DMS153 (cell line): ENCODE measurements at regions not wholly inside any gene's neighbourhood (a gene's known extent, or its start where the extent isn't known, plus 50 kb on each side); places are given as distances from the start of the nearest gene placed in this dataset.
A peak's percentile ranks its signal among the peaks of the same experiment; 100 is the strongest.

Experiments
- DNase-seq: peaks from one replicate; lab custom pipeline; 2025; lab: John Stamatoyannopoulos, UW

DNA sequence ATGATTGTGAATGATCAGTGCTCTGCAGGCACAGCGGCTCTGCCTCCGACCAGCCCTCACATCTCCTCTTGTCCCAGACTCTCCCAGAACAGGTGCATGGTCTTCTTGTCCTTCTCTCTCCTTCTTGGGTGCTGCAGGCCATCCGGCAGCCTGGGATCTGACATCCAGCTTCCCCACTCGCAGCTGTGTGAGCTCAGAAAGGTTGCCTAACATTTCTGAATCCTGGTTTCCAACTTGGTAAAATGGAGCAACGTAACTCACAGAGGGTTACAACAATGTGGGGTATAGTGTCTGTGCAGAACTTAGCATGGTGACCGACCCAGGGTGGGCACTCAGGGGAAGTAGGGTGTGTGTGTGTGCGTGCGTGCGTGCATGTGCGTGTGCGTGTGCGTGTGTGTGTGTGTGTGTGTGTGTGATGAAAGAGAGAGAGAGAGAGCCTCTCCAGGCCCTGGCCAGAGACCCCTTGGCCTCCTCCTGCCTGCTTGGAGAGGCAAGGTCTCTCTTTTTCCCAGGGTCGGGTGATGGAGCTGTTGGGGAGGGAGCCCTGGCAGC, 110.1 kb downstream of the SNX5 start:
- no peak for DNase-seq

GRCh38 chr20:17857639-17858449, 110.8 kb downstream of the SNX5 start:
- DNase-seq, result no peak

DNA sequence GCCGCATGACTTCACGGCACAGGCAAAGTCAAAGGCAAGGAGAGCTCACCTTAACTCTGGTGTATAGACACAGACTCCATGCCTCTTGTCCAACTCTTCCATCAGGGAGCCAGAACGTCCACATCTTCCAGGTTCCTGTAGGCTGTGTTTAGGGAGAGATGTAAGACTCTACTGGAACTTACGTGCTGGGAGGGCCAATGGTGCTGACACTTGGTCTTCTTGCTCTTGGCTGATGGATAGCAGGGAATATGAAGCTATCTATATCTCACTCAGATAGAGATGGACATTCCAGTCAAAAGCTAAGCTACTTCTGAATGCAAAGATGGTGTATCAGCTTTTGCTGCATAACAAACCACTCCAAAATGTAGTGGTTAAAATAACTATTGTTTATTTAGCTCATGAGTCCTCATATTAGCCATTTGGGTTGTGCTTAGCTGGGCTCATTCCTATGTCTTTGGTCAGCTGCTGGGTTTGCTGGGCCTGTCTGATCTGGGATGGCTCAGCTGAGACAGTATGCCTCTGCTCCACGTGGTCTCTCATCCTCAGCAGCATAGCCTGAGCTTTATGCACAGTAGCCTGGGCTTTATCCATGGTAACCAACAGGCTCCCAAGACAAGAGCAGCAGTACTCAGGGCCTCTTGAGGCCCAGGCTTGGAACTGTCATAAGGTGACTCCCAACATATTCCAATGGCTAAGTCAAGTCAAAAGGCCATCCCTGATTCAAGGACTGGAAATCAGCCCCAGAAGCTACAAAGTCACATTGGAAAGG, 111.6 kb downstream of the SNX5 start:
- DNase-seq, result no peak

DNA sequence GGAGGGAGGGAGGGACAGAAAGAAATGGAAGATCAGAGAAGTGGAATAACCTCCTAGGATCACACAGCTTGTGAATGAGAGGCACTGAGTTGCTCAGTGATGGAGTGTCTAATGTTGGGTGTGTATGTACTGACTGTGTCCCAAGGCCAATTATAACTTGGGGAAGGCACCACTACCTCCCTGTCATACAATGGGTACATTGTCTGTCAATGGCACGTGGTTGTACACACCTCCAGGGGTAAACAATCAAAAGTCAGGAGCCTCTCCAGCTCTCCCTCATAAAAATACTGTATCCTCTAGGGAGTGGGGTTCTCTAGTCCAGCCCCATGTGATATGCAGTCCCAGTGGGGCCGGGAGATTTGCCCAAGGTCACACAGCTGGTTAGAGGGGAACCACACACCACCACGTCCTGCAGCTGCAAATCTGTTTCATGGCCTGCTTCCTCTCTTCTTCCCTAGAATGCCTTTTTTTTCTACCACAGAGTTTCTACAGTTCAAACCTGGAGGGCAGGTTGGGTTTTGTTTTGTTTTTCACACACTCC, 112.5 kb downstream of the SNX5 start:
- DNase-seq, result peak; percentile 84

DNA sequence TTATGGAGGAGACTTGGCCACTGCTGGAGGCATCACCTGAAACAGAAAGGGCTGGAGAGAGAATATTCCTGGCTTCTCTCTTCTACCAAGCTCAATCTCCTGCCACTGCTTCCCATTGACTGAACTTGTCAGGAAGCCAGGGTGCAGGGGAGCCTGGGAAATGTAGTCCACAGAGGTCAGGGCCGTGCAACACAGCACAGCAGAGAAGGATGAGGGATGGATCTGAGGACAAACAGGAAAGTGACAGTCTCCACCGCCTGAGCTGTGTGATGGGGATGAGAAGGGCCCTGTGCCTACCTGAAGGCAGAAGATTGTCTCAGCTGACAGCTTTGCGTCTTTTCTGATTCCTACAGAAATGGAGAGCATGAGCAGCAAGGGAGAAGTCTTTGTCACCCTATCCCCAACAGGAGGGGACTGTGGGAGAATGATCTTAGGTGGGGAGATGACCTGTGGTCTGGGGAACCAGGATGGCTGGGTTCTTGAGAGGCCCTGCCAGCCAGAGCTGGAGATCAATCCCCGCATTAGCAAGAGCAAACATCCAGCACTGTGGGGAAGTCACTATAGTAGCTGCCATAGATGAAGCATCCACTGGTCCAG, 114.2 kb downstream of the SNX5 start:
- DNase-seq, result peak; percentile 27

- no peak for DNase-seq
These were observed 116.3 kb downstream of the SNX5 start for GRCh38 chr20:17852323-17852722.

DNA sequence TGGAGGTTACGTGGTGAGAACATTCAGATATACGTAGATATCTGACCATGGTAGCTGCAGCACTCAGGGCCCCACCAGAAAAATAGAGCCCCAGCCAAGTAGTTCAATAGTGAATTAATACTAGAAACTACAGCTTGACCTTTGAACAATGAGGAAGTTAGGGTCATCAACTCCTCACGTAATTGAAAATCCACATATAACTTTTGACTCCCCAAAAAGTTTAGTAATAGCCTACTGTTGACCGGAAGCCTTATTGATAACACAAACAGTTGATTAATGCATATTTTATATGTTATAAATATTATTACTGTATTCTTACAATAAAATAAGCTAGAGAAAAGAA, 117.9 kb downstream of the SNX5 start:
- DNase-seq, result no peak

DNA sequence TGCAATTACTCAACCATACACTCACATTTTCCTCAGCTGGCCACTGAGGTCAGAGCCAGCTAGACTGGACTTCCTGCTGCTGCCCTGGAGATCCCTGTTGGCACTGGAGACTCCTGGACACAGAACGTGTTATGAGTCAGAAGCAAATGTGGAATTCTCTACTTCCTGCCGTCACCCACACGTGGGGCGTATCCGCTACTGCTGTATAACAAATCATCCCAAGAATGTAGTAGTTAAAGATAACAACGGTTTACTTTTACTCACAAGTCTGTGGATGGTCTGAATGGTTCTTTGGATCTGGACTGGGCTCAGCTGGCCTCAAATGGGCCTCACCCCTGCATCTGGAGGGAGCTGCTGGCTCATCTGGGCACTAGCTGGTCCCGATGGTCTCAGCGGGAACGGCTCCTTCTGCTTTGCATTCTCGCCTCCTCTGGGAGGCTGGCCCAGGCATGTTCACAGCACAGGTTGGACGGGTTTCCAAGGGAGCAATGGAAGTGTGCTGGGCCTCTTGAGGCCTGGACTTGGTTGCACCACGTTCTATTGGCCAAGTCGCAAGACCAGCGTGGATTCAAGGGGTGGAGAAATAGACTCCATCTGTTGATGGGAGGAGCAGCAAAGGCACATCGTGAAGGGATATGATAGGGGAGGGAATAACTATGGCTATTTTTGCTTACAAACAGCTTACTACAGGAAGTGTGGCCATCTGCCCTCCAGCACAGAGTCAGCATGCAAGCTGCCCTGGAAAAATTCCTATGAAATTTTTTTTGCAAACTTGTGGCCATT, 118.5 kb downstream of the SNX5 start:
- DNase-seq, result no peak

DNA sequence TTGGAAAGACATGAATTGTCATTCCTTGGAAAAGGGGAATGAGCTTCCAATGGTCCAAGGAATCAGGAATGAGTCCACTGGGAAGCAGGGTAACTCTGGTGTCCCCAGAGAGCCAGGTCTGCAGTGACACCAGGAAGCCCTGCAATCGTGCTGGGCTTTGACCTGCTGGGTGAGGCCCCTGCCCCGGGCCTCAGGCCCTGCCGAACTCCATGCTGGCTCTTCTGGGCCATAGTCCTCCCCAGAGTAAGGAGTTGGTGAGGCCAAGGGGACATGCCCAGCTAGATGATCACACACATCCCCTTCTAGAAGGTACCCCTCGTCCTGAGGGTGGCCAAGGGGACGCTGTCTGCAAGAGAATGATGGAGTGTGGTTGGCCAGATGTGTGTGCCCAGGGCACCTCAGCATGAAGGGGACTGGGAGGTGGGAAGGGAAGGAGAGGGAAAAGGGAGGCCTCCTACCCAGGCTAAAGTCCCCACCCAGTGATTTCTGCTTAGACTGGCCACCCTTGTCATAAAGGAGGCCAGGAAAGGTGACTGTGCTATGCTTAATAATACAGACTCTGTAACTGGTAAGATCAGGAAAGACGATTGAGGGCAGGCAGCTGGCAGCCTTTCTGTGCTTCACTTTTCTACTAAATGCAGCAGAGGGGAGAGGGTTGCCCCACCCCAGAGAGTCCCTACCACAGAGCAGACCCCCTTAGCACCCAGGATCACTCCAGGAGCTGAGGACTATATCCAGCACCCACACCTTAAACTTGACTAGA, 119.3 kb downstream of the SNX5 start:
- no peak for DNase-seq

DNA sequence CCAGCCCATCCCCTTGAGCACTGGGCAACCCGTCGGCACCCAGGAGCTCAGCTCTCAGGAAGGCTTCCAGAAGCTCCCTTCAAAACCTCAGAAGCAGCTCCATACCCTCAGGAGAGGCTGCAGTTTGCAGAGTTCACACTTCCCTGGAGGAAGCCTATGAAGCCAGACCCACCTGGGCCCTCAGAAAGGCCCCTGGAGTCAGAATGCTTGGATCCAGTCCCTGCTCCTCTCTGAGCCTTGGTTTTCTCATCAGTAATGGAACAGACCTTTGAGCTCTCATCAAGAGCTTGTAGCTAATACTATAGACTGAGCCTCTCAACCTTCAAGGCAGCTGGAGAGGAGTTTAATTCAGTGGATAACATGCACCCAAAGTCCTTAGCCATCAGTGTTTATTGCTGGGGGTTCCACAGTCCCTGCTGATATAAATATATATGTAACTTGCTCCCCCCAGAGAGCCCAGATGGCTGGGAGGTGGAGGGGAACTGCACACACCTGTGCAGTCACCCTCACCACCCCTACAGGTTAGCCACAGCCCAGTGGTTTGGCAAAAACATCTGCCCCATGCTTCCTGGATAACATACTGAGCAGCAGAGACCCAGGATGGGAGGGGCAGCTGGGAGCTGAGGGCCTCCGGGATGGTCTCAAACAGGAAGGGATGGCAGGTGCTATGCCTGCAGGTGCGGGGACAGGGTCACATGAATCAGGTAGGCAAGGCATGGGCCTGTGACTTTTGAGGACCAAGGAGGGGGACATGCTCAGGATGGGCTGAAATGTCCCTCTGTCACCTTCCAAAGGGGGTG, 120.1 kb downstream of the SNX5 start:
- DNase-seq, result peak; percentile 29

GRCh38 chr20:17845701-17846475, 122.7 kb downstream of the SNX5 start:
- DNase-seq, result no peak

- no peak for DNase-seq
These were observed 123.9 kb downstream of the SNX5 start for GRCh38 chr20:17844549-17845298.

- DNase-seq, result no peak
These were observed 124.5 kb downstream of the SNX5 start for GRCh38 chr20:17844133-17844429.

DNA sequence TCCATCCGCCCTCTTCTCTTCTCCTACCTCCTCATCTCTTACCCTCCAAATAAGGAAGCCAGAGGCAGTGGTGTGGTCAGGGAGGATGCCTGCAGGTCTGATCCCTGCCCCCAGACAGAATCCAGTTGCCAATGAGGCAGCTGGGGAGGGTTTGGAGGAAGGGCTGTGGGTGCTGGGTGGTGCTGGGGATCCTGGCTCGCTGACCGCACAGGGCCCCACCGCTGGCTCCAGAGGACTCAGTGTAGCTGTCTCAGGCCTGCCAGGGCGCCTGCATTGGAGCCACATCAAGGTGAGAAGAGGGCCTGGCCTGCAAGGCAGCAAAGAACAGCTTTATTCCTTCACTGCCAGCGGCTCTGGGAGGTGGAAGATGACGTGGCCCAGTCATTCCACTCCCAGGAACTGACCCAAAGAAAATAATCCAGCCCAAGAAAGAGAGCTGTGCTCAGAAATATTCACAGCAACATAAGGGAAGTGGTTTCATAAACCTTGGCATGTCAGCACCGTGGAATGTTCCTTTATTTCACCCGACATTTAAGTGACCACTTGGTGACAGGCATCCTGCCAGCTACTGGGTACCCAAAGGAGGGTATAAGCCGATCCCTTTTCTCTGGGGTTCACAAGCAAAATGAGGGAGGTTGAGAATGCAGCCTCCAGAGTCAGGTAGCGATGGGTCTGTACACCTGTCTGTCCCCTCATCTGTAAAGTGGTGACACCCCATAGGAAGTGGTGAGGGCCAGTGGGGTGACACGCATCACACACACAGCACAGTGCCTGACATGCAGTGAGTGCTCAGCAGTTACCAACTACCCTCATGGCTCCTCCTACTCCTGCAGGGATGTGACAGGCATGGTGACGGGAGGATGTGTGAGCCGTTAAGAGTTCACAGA, 125.1 kb downstream of the SNX5 start:
- DNase-seq, result no peak

DNA sequence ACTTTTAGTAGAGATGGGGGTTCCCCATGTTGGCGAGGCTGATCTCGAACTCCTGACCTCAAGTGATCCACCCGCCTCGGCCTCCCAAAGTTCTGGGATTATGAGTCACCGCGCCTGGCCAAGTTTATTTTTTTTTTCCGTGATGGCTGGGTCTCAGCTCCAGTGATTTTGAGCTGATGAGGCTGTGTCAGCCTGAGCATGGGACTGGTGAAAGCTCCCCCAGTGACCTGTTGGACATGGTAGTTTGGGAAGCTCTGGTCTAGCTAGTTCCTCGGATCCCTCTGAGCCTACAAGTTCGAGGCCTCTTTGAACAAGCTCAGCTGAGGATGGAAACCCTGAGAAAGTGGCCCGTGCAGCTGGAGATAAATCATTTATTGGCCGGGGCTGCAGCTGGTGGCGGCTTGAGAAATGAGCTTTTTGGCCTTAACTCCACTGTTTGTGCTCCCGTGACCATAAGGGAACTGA, 126.8 kb downstream of the SNX5 start:
- DNase-seq, result no peak

- no peak for DNase-seq
These were observed 128.2 kb downstream of the SNX5 start for GRCh38 chr20:17840423-17840822.

DNA sequence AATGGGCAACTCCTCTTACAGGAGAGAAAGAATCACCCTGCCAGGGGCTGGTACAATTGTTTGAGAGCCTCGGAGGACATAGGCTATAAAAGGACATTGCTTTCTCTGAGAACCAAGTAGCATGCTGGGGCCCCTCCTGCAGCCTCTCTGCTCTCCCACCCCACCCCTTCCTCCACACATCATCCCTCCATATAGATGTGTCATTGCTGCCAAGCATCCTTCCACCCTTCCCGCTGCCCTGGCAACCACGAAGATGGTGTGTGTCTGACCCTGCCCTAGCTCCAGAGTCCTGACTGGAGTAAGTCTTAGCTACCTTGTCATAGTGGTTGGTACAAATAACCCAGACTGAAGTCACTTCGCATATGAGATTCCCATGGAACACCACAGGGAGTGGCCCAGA, 129.7 kb downstream of the SNX5 start:
- DNase-seq, result no peak

DNA sequence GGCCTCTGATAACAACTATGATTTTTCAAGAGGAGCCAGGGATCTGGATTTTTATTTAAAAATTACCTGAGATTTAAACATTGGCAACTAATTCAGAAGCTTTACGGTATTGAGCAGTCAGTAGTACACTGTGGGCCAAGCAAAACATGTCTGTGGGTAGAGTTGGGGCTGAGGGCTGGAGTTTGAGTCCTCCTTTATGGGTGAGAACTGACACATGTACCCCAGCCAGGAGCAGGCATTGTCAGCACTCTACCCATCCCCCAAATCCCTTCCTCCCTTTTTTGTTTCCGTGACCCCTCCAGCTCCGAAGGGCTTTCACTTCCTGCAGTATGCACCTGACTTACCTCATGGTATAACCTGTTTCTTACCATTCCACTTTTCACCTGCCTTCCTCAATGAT, 131.4 kb downstream of the SNX5 start:
- no peak for DNase-seq
